DMS153 treated with DMSO at 0.1 percent for 48 hours (cell line): ENCODE measurements at regions not wholly inside any gene's neighbourhood (a gene's known extent, or its start where the extent isn't known, plus 50 kb on each side); places are given as distances from the start of the nearest gene placed in this dataset.
"Not testable (repeated sequence)": the region's sequence is repeated elsewhere in the genome, so short reads cannot be mapped to it uniquely, and the experiment has no call there.

Source experiments
- DNase-seq: peaks from one replicate; lab custom pipeline; 2025; ENCODE audit not compliant: unreplicated experiment; lab: John Stamatoyannopoulos, UW

DNA sequence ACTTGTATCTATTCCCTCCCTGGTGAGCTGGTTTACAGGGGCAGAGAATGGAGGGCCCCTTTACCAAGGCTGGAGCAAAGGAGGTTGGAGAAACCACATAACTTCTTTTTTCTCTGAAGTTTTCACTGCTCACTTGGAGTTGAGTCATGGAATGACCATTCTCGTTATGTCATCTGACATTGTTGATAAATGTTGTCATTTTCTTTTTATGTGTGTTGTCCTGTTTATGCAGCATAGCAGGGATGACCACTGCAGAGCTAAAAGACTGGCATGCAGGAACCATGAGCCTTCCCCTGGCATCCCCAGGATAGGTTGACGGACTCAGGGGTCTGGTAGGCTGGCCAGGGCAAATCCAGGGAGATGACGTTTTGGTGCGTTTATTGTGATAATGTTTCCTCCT is 256.8 kb upstream of the DDHD1 start:
- DNase-seq: no peak

DNA sequence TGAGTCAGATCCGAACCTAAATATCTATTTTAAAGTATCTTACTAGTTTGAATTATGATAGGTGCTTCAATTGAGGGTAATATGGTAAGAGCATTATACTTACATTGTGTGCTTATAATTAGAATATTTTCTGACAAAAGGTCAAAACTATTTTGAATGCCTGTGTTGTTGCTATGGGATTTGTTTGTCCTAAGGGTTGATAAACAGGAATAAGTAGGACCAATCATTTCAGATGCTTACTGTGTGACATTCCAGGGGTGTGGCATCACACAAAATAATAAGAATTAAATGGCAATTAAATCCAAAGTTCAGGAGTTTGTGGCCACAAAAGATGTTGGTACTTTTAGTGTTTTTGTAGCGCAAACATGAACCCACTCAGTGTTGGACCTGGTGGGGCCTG is 256.2 kb upstream of the DDHD1 start:
- DNase-seq: no peak

DNA sequence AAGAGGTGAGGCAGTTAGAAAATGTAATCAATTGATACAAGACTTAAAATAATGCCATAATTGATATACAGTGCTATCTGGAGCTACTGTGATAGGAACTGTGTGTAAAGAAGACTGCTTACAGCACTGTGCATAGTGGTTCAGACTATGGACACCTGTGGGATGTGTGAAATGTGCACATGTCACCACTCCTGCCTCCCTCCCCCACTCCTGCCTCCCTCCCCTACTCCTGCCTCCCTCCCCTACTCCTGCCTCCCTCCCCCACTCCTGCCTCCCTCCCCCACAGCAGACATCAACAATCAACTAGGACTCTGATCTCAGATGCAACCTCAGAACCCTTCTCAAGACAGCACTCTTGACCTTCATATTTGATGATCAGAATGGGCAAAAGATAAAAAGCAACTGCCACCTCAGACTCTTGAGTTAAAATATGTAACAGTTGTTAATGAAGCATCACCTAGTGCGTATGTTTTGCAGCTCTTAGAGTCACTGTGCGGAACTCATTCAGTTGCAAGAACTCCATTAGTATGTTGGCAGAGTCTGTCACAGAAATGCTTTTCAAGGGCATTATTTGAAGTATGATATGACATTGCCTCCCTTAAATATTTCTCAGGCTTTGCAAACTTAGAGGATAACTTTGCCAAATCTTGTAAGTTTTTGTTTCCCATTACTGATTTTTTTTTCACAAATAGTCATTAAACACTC is 255.2 kb upstream of the DDHD1 start:
- no peak for DNase-seq

DNA sequence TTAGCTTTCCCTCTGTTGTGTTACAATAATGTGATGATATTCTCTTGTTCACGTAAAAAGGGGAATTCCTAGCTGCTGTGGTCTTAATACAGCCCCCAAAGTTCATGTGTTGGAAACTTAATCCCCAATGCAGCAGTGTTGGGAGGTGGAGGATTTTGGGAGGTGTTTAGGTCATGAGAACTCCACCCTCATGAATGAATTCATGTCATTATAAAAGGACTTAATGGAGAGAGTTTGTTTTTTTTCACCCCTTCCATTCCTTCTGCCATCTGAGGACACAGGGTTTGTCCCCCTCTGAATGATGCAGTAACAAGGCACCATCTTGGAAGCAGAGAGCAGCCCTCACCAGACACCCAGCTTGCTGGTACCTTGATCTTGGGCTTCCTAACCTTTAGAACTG is 253.4 kb upstream of the DDHD1 start:
- no peak for DNase-seq

DNA sequence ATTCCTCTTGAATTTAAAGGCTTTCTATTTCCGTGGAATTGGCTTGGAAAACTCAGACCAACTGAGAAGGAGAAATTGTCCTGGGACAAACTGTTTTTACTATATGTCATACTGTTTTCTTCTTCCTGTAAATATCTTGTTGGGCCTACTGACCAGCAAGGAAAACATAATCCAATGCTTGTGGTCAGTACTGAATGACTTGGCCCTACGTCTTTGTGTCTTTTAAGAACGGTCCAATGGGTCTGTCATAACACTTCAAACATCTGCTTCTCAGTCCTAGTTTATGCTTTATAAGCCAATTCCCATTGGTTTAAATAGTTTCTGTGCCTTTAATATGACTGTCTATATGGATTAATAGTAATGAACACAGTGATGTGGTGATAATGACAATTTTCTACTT is 248.5 kb upstream of the DDHD1 start:
- DNase-seq: no peak

DNA sequence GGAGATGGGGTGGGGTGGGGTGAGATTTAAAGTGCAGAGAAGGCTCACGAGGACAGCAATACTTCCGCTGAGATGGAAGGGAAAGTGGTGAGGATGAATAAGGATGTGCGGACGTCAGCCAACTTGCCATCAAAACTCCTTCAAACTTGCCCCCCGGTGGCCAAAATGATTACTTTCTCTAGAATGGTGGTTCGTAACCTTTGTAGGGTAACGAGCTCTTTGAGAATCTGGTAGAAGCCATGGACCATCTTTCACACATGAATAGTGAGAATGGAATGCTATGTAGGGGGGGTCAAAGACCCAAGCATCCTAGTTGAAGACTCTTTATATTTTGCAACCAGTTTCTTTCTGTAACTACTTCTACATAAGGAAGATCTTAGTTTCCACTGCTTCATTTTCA is 245.9 kb upstream of the DDHD1 start:
- DNase-seq: no peak

DNA sequence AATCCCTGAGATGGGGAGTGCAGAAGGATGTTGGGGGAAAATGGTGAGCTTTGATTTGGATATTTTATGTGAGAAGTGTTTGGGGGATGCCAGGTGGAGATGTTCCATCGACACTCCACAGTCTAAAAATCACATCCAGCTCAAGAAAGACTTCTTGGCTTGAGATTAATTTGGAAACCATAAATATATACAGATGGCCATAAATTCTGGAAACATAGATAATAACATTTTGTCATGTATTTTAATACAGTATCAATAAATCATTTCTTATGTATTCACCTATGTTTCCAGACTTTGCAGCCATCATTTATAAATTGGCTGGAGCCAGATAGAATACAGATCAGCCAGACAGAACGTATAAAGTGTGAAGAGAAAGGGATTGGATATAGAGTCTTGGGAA is 245.5 kb upstream of the DDHD1 start:
- no peak for DNase-seq

DNA sequence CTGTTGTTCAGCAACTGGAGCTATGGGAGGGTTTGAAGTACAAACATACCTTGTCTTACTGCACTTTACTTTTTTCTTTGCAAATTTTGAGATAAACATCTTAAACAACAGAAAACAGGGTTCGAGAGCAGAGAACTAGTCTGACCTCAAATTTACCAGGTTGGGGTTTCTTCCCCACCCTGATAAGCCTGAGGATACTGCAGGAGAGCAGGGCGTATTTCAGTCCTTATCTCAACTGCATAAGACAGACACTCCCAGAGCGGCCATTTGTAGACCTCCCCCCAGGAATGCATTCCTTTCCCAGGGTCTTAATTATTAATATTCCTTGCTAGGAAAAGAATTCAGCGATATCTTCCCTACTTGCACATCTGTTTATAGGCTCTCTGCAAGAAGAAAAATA is 242.1 kb upstream of the DDHD1 start:
- not testable (repeated sequence) for DNase-seq

DNA sequence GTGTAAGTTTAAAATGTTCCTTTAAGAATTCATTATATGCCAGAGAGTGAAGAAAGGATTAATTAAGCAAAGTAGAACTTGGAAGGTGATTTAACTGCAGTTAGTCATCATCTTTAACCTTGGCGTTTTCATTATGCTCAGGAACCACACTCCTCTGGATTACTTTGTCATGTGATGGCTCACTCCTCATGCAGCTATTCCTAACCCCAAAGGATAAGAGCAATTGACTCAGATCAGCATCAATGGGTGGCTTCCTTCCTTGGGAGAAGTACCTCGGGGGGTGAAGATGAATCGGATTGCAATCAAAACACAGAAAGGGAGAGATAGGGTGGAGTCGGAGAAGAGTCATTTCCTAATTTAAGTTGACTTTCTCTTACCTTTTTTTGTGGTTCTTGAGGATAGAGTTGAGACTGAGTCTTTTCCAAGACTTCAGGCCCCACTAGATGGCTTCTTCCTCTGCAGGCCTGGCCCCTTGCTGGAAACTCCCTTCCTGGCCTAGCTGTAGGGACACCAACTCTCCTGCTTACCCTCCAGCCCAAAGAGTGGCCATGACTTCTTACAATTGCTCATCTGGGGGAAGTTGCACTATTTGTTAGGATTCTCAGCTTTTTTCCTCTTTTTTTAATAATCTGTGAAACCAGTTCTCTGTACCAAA is 238.6 kb upstream of the DDHD1 start:
- no peak for DNase-seq

DNA sequence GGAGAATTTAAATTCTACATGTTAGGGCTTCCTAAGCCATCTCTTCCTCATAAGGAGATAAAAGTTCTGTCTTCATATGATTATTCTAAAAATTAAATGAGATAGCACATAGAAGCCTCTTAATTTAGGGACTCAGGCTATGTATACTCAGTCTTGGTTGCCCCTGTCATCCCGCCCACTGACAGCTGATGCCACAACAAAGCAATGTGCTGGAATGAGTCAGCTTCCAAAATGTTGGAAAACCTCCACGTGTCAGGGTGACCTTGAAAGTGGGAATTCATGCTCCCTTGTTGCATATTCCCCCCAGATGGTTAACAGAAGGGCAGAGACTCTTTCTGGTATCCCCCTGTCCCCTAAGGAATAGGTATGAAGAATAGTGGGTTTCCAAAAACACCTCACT is 238.0 kb upstream of the DDHD1 start:
- no peak for DNase-seq

DNA sequence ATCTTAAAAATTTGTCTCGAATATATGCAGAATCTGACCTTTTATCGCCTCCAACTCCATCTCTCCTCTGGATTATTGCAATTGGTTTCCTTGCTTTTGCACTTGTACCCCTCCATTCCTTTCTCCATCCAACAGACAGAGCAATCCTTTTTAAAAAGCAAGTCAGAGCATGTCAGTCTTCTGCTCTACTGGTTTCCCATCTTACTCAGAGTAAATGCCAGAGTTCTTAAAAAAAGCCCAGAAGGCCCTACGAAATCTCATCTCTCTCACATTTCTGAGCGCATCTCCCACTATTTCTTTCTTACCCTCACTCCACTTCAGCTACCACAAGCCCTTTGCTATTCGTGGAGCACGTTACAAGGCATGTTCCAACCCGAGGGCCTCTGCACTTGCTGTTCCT is 236.9 kb upstream of the DDHD1 start:
- DNase-seq: no peak

DNA sequence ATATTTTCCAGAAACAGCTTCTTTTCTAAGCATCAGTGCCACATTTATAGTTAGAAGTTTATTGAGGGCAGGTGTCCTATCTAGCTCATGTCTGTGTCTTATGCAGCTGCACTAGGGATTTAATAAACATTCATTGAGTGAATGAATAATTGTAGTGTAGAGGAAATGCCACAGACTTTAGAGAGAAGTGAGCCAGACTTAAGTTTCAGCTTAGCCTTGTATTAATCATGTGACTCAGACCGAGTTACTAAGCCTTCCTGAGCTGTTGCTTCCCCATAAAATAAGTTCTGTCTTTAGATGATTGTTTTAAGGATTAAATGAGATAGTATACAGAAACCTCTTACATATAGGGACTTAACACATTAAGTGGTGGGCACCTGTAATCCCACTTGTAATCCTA is 236.1 kb upstream of the DDHD1 start:
- DNase-seq: no peak

DNA sequence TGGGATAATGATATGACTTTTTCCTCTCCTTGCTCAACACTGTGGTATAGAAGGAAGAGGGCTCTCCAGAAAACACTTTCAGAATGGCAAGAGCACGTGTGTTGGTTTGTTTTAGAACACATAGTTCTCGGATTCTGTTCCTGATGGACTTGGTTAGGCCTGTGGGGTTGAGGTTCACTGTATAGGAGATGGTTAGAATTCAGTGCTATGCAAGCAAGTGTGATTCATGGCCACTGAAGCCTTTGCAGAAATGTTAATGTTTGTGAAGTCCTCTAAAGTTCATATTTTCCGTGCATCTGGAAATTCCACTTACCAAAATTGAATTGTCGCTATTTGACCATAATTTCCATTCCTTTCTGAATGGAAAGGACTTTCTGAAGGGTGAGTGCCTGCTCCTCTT is 233.2 kb upstream of the DDHD1 start:
- DNase-seq: no peak

DNA sequence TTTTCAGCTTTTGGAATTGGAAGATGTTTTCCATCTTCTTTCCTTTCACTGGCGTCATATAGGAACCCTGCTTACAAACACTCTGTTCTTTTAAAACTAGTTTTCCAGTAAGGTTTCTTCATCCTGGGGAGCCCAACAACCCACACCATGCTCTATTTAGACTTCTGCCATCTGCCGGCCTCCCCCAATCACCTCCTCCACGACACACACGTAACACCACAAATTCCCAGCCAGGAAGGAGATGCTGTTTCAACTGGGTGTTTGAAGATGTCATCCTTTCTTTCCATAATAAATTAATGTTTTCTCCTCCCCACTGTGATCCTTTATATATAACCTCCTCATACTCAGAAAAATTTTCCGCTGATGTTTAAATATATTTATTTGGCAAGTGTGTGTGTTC is 231.4 kb upstream of the DDHD1 start:
- no peak for DNase-seq

DNA sequence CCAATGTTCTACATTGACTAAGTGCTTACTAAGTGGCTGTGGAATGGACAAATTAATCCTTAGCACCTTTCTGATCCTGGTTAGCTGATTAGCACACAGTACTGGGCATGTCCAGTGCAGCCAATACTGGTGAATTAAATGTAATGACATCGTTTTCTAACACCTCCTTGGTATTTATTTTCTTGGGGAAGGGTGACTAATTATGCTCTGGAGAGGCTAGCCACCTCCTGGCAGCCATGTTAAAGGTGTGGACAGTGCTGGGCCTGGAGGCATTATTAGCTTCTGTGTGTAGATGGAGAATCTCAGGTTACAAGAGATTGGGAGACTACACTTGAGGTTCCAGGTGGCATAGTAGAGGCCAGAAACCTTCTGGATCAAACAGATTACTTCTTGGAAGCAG is 230.9 kb upstream of the DDHD1 start:
- no peak for DNase-seq

DNA sequence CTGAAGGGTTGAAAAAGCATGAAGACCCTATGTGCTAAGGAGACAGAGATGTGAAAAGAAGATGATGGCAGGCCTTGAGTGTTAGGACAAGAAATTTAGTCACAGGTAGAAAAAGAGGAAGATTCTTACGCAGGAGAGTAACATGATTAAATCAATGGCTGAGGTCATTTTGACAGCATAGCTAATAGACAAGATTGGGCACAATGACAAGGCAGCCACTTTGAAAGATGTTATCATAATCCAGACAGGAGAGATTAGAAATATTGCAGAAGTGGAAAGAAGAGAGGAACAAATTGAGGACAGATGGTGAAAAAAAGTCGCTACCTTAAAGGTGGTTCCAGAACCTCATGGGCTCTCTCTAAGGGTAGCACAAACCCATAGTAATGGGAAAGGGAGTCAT is 228.8 kb upstream of the DDHD1 start:
- DNase-seq: no peak

DNA sequence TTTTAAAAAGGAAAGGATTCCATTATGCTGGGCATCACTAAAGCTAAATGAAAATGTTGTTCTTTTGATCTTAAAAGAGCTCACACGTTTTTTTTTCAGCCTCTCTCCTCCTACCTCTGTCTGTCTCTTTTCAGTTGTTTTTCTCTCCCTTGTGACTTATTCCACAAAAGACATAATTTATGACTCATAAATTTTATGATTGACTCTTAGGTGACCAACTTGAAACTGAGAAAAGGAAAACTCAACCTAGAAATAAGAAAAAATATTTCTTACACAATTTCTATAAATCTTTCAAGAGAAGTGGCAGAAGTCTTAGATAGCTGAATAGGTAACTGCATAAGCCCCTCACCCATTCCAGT is 227.7 kb upstream of the DDHD1 start:
- DNase-seq: no peak

DNA sequence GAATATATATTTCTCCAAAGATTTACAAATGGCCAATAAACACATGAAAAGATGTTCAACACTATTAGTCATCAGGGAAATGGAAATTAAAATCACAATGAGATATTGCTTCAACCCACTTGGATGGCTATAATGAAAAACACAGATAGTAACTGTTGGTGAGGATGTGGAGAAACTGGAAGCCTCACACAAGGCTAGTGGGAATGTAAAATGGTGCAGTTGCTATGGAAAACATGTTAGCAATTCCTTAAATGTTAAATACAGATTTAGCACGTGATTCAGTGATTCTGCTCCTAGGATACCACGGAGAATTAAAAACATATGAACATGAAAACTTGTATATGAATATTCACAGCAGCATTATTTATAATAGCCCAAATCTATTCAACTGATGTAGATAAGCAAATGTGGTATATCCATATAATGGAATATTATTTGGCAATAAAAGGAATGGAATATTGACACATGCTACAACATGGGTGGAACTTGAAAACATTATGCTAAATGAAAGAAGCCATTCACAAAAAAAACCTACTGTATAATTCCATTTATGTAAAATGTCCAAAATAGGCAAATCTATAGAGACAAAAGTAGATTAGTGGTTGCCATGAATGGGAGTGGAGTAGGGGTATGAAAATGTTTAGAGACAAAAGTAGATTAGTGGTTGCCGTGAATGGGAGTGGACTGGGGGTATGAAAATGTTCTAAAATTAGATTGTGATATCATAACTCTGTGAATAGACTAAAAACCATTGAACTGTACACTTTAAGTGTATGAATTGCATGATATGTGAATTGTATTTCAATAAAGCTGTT is 227.1 kb upstream of the DDHD1 start:
- DNase-seq: no peak

DNA sequence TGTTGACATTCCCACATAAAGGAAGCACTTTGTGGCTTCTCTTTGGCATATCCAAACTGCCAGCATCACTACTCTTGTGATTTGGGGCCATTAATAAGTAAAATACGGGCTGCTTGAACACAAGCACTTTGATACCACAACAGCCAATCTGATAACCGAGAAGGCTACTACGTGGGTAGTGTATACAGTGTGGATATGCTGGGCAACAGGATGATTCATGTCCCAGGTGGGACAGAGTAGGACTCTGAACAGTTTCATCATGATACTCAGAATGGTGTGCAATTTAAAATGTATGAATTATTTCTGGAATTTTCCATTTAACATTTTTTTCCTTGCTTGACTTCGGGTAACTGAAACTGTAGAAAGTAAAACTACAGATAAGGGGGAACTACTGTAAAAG is 225.0 kb upstream of the DDHD1 start:
- no peak for DNase-seq

DNA sequence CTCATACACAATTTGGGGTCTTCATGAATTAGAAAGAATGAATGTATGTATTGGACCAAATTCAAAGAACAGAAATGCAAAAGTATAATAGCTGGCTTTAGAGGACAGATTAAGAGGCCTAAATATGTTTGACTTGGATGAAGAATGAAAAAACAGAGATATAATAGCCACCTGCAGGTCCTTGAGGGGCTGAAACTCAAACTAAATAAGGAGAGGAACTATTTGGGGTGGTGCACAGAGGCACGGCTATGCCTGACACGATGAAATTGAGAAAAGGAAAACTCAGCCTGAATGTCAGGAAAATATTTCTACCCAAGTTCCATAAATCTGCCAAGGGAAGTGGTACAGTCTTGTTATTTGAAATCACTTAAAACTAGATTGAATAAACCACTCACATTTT is 222.9 kb upstream of the DDHD1 start:
- DNase-seq: no peak

DNA sequence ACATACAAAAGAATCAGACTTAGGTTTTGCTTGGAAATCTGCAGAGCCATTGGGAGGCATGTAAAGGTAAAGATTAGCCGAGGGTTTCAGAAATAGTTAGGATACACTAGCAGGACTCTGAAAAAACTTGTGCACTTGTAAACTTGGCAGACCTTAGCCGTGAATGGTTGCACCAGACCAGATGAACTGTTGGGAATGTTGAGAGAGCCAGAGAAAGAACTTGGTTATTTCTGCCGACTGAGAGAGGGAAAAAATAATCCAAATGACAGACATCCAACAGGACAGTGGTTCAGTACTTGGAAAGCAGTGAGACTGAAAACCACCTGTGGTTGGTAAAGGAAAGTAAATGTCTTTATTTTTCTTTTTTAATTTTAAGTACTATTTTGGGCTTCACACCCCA is 222.5 kb upstream of the DDHD1 start:
- DNase-seq: no peak

DNA sequence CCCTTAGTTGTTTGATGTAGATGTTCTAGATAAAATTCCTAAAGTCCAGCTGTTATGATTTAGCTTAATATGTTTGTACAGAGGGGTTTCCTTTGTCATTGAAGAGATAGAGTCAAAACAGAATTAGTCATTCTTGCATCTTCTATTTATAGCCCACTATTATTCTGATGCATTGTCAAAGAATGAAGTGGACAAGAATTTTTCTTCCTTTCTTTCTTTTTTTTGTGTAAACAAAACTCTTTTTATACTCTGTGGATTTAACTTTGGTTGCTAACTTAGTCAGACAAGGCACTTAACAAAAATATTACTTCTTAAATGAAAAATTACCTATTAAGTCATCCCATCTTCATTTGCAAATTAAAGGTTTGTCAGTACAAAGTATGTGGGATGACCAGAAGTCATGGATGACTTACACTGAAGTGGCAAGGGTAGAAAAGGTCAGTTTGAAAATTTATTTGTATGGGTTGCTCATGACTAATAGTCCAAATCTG is 215.6 kb upstream of the DDHD1 start:
- DNase-seq: no peak
